GM12892 (cell line): ENCODE measurements at regions not wholly inside any gene's neighbourhood (a gene's known extent, or its start where the extent isn't known, plus 50 kb on each side); places are given as distances from the start of the nearest gene placed in this dataset.
A peak's percentile ranks its signal among the peaks of the same experiment; 100 is the strongest.

Source experiments
- DNase-seq: peaks from one replicate; pipeline ENCODE4 v3.0.0; 2011; ENCODE audit not compliant: insufficient read length
- FAIRE-seq: peaks from 2 replicates; lab custom pipeline; 2011; peaks lifted over from hg19 to GRCh38; lab: Jason Lieb, UNC
- POLR2A ChIP-seq: IDR thresholded peaks from 2 replicates; pipeline ENCODE4 v1.6.1; 2011; ENCODE audit warnings: low read depth, low read length, control low read depth
- POLR2AphosphoS5 ChIP-seq: IDR thresholded peaks from 2 replicates; pipeline ENCODE4 v1.6.1; 2011; ENCODE audit warnings: low read depth, low read length, control low read depth
- TAF1 ChIP-seq: IDR thresholded peaks from 2 replicates; pipeline ENCODE4 v1.6.1; 2011; ENCODE audit warnings: low read depth, mild to moderate bottlenecking, control low read depth, low read length, borderline replicate concordance

DNA sequence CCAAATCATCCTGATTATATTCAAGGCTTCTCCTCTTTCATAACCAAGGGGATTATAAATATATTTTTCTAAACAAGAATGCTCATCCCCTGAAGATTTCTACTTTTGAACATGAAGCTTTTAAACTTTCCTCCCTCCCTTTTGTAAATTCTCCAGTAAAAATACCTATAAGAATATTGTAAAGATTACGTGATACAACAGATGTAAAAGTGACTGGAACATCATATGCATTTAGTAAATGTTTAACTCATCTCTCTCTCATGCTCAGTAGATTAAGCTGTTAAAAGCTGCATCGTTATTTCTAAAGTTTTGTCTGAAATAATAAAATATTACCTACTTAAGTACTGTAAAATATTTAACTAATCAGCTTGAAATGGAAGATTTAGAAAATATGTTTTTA, 281.1 kb downstream of the SPRY2 start:
- no peak for FAIRE-seq
- TF ChIP-seq POLR2AphosphoS5 (no peak), TAF1 (no peak), POLR2A (no peak)
- no peak for DNase-seq

- FAIRE-seq (no peak), DNase-seq (no peak)
- TF ChIP-seq POLR2A = no peak
- TF ChIP-seq TAF1 = no peak
- TF ChIP-seq POLR2AphosphoS5 = no peak
Measured at GRCh38 chr13:80058626-80059025, 282.3 kb downstream of the SPRY2 start.

DNA sequence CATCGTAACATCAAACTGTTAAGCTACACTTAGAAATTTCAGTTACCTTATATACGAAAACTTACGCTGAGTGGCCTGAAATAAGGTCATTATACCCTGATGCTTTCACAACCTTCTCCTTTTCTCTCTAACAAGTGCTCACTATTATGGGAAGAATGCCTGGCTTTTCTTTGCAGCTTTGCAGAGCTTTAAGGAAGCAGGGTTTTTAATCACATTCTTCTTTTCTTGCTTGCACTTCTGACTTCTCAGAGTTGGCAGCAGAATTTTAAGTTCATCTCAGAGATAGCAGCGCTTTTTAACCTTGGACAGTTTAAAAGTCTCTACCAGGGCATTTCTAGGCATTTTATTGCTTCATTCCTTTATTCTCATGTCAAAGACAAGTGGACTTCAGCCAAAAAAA, 285.1 kb downstream of the SPRY2 start:
- DNase-seq (no peak), FAIRE-seq (no peak)
- no peak for TF ChIP-seq POLR2A
- TF ChIP-seq POLR2AphosphoS5 = no peak
- TF ChIP-seq TAF1 = no peak

DNA sequence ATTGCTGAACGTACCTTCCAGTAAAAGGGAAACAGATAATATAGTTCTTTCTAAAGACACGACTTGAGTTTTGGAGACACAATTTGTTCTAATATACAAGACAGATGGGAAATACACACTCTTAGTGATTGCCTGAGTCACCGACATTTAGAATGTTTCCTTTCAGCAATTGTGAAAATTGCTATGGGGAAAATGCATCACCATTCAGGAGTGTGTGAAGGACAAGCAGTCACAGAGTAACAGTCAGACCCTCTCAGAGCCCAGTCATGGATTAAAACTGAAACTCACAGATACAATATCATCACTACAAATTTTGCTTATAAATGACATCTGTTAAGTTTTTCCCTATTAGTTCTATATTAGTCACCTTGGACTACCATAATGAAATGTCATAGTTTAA, 286.1 kb downstream of the SPRY2 start:
- FAIRE-seq (no peak), DNase-seq (no peak)
- TF ChIP-seq POLR2AphosphoS5 = no peak
- no peak for TF ChIP-seq POLR2A
- no peak for TF ChIP-seq TAF1

DNA sequence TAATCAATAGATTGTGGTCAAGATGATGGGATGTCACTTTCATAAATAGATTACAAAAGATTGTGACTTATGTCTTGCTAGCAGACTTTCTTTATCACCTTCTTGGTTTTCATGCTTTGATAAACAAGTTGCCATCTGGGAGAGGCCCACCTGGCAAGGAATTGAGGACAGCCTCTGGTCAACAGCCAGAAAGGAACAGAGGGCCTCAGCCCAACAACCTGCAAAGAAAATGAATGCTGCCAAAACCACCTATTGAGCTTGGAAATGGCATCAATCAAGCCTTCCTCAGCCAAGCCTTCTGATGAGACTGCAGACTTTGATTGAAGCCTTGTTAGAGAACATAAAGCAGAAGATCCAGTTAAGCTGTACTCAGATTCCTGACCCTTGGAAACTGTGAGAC, 288.6 kb downstream of the SPRY2 start:
- FAIRE-seq = no peak

DNA sequence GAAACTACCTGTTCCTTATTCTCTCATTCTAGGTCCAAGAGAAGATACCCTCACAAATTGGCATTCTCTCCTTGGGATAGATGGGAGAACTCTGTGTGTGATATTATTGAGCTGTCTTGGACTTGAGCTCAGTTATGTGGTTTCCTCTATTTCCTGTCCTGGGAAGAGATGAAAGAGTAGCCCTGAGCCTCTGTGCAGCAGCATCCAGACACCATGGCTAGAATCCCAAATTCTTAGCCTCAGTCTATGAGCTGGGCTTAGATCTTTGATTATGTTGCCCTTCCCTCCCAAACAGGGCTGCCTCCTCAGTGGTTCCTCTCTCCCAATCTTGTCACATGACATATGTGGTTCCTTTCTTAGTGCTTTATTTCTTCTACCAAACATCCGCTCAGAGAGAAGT, 290.7 kb downstream of the SPRY2 start:
- FAIRE-seq (no peak), DNase-seq (no peak)
- TF ChIP-seq POLR2A (no peak), POLR2AphosphoS5 (no peak), TAF1 (no peak)

More for the DNA sequence above, 288.6 kb downstream of the SPRY2 start:
- no peak for DNase-seq
- no peak for TF ChIP-seq POLR2A
- TF ChIP-seq POLR2AphosphoS5 = no peak

DNA sequence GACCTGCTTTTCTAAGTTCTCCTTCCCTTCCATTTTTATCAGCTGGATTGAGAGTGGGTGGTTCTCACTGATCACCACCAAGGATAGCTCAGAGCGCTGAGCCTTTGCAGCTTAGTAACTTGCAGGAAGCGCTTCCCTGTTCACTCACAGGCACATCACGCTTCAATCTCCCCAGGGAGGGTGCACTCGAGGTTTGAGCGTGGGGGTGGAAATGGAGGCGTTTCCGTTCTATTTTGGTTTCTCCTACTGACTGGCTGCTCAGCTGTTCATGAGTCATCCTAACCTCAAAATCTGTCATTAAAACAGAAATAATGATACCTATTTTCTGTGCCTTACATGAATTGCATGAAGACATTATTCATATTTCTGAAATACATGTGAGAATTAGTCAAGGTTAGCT, 292.1 kb downstream of the SPRY2 start:
- FAIRE-seq = peak; percentile 73
- TF ChIP-seq POLR2A (no peak), POLR2AphosphoS5 (no peak), TAF1 (no peak)
- DNase-seq = peak; percentile 11

- DNase-seq (no peak), FAIRE-seq (no peak)
- TF ChIP-seq POLR2AphosphoS5 (no peak), TAF1 (no peak), POLR2A (no peak)
Measured at GRCh38 chr13:80048030-80048429, 292.9 kb downstream of the SPRY2 start.

- DNase-seq = no peak
- no peak for TF ChIP-seq TAF1
- no peak for TF ChIP-seq POLR2A
- TF ChIP-seq POLR2AphosphoS5 = no peak
Measured at GRCh38 chr13:80047406-80047805, 293.5 kb downstream of the SPRY2 start.

DNA sequence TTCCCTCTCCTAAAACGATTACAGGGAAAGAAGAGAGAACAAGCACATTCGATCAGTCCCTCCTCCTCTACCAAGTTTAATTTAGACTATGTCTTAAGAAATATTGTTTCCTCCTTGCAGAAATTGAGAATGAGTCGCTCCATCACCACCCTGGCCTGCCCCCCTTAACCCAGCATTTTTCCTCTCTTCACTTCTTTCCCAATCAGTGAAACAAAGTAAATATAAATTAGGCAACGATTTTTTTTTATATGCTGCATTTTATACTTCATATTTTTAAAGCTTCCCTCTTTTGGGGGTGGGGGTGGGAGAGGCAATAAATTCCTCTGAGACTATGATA, 300.0 kb downstream of the SPRY2 start:
- no peak for TF ChIP-seq POLR2A
- no peak for TF ChIP-seq POLR2AphosphoS5
- TF ChIP-seq TAF1 = no peak
- DNase-seq (no peak), FAIRE-seq (no peak)

More at GRCh38 chr13:80047406-80047805, 293.5 kb downstream of the SPRY2 start:
- FAIRE-seq = no peak

- DNase-seq (no peak), FAIRE-seq (no peak)
- TF ChIP-seq POLR2A (no peak), TAF1 (no peak), POLR2AphosphoS5 (no peak)
Measured at GRCh38 chr13:80040196-80040980, 300.5 kb downstream of the SPRY2 start.

- FAIRE-seq (no peak), DNase-seq (no peak)
- TF ChIP-seq TAF1 = no peak
- TF ChIP-seq POLR2AphosphoS5 = no peak
- no peak for TF ChIP-seq POLR2A
Measured at GRCh38 chr13:80039000-80039399, 301.9 kb downstream of the SPRY2 start.

- DNase-seq (no peak), FAIRE-seq (no peak)
- no peak for TF ChIP-seq TAF1
- no peak for TF ChIP-seq POLR2AphosphoS5
- no peak for TF ChIP-seq POLR2A
Measured at GRCh38 chr13:80038371-80038770, 302.6 kb downstream of the SPRY2 start.
